ENCODE measurements at regions not wholly inside any gene's neighbourhood (a gene's known extent, or its start where the extent isn't known, plus 50 kb on each side); places are given as distances from the start of the nearest gene placed in this dataset.
"Not testable (repeated sequence)": the region's sequence is repeated elsewhere in the genome, so short reads cannot be mapped to it uniquely, and the experiment has no call there.

DNA sequence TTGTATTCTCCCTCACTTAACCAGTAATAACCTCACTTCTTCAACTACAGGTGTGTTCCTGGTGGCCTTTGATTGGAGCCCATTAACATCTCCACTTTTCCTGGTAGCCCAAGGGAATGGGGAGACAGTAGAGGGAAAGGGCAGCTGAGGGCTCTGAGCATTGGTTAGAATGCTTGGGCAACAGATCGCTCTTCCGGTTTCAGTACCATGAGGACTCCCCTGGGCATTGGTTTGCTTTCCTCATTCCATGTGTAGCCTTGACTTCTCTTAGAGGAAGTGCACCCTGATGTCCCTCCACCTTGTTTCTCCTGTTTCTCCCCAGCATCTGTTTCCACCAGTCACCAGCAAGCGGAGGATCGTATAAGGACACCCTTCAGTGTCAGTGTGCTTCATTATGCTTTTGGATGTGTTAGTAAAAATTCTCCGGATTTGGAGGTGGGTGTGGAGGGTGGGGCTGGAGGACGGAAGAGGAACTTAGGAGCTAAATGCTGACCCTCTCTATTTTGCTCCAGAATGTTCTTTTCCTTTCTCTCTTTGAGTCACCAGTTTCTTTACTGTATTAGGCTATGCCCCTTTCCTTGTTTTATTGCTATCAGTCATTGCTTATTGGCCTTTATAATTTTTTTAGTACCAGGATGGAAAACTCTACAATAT lies 50.6 kb upstream of the ZNG1B start:
- not testable (repeated sequence) for H3K27ac ChIP-seq (ENCODE audit: low read depth, low read length); H3K4me3 ChIP-seq (ENCODE audit: insufficient read depth, low read depth, low read length); H3K27me3 Mint-ChIP-seq (ENCODE audit: low read depth, unreplicated experiment); H3K27me3 ChIP-seq (ENCODE audit: insufficient read depth, low read length); H3K36me3 Mint-ChIP-seq (ENCODE audit: low read depth, unreplicated experiment); DNase-seq (ENCODE audit: low read depth); H3K4me3 Mint-ChIP-seq (ENCODE audit: unreplicated experiment); H3K36me3 ChIP-seq (ENCODE audit: insufficient read depth, low read length); H3K9me3 Mint-ChIP-seq (ENCODE audit: unreplicated experiment); H3K9me3 ChIP-seq (ENCODE audit: insufficient read depth, low read depth, low read length); H2AFZ ChIP-seq (ENCODE audit: low read depth, low read length); H3K4me1 ChIP-seq (ENCODE audit: insufficient read depth, low read length); H3K9ac ChIP-seq (ENCODE audit: low read length); H4K20me1 ChIP-seq (ENCODE audit: insufficient read depth, low read length); FAIRE-seq; H3K79me2 ChIP-seq (ENCODE audit: insufficient read depth, low read length); H3K27ac Mint-ChIP-seq (ENCODE audit: unreplicated experiment); H3K4me2 ChIP-seq (ENCODE audit: low read length); H3K4me1 Mint-ChIP-seq (ENCODE audit: low read depth, unreplicated experiment)

- H3K4me1 Mint-ChIP-seq (ENCODE audit: low read depth, unreplicated experiment); H3K4me3 ChIP-seq (ENCODE audit: insufficient read depth, low read depth, low read length); H3K4me1 ChIP-seq (ENCODE audit: insufficient read depth, low read length); H3K79me2 ChIP-seq (ENCODE audit: insufficient read depth, low read length); H3K27ac ChIP-seq (ENCODE audit: low read depth, low read length); H3K4me3 Mint-ChIP-seq (ENCODE audit: unreplicated experiment); H3K4me2 ChIP-seq (ENCODE audit: low read length); H3K9ac ChIP-seq (ENCODE audit: low read length); H3K9me3 ChIP-seq (ENCODE audit: insufficient read depth, low read depth, low read length); H4K20me1 ChIP-seq (ENCODE audit: insufficient read depth, low read length); H3K36me3 Mint-ChIP-seq (ENCODE audit: low read depth, unreplicated experiment); H3K27me3 ChIP-seq (ENCODE audit: insufficient read depth, low read length); H2AFZ ChIP-seq (ENCODE audit: low read depth, low read length); H3K27ac Mint-ChIP-seq (ENCODE audit: unreplicated experiment); H3K9me3 Mint-ChIP-seq (ENCODE audit: unreplicated experiment); FAIRE-seq; H3K36me3 ChIP-seq (ENCODE audit: insufficient read depth, low read length); DNase-seq (ENCODE audit: low read depth): not testable (repeated sequence)
- peaks cover 22% of the 10 kb centered on the region for H3K27me3 Mint-ChIP-seq (ENCODE audit: low read depth, unreplicated experiment)
Observed at GRCh38 chr2:113379621-113380020, 57.9 kb upstream of the ZNG1B start.

GRCh38 chr2:113376913-113377445 lies 60.5 kb upstream of the ZNG1B start:
- no peaks in the 10 kb centered on the region for H3K4me1 Mint-ChIP-seq (ENCODE audit: low read depth, unreplicated experiment)

More at GRCh38 chr2:113376913-113377445, 60.5 kb upstream of the ZNG1B start:
- Mint-ChIP-seq H3K4me3 (ENCODE audit: unreplicated experiment) (no peak overlapping the region), H3K27ac (ENCODE audit: unreplicated experiment) (no peak overlapping the region), H3K36me3 (ENCODE audit: low read depth, unreplicated experiment) (no peaks in the 10 kb centered on the region), H3K9me3 (ENCODE audit: unreplicated experiment) (peaks cover 3% of the 10 kb centered on the region), H3K27me3 (ENCODE audit: low read depth, unreplicated experiment) (peaks cover 35% of the 10 kb centered on the region)
- H3K27me3 ChIP-seq (ENCODE audit: insufficient read depth, low read length): no peaks in the 10 kb centered on the region
- H3K27ac ChIP-seq (ENCODE audit: low read depth, low read length): no peak overlapping the region
- no peak overlapping the region for H2AFZ ChIP-seq (ENCODE audit: low read depth, low read length)
- H3K36me3 ChIP-seq (ENCODE audit: insufficient read depth, low read length): no peaks in the 10 kb centered on the region
- H3K9me3 ChIP-seq (ENCODE audit: insufficient read depth, low read depth, low read length): no peaks in the 10 kb centered on the region
- no peak for FAIRE-seq
- no peaks in the 10 kb centered on the region for H3K4me1 ChIP-seq (ENCODE audit: insufficient read depth, low read length)
- DNase-seq (ENCODE audit: low read depth): no peak
- TF ChIP-seq CTCF (IDR thresholded peaks at IDR 0.05; ENCODE audit: insufficient read depth, low read depth, low read length) (no peak), EZH2 (IDR thresholded peaks at IDR 0.05; ENCODE audit: insufficient read depth, low read length) (no peak)
- no peak overlapping the region for H3K4me3 ChIP-seq (ENCODE audit: insufficient read depth, low read depth, low read length)
- no peaks in the 10 kb centered on the region for H3K79me2 ChIP-seq (ENCODE audit: insufficient read depth, low read length)
- no peak overlapping the region for H3K9ac ChIP-seq (ENCODE audit: low read length)
- H3K4me2 ChIP-seq (ENCODE audit: low read length): no peak overlapping the region
- H4K20me1 ChIP-seq (ENCODE audit: insufficient read depth, low read length): no peaks in the 10 kb centered on the region
